ENCODE measurements at regions not wholly inside any gene's neighbourhood (a gene's known extent, or its start where the extent isn't known, plus 50 kb on each side); places are given as distances from the start of the nearest gene placed in this dataset.

DNA sequence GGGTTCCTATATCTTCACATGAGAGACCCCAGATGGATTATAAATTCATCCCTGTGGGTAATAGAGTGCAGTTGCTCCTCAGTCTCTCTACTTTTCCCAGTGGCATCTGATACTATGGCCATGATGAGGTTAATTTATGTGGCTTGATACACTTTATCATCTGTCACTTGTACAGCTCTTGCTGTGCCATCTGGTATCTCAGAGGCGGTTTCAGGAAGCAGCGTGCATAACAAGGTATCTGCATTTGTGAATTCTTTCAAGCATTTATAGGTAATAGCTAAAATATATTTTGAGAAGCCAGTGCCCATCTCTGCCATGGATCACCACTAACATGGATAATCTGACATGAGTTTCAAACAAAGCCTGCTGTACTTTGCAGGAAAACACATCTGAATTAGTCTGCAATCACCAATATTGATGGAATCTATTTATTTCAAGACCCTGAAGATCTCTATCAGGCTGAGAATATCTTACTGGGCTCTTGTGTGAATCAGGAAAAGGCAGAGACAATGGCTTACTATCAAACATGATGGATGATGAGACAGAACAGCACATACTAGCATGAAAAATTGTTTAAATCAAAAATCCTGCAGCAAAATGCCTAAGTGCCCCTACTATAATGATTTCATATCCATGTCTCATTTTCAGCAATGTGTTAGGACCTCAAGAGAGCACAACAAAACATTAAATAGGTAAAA is 548.7 kb upstream of the MAP3K7 start:
- no peak overlapping the region for H3K9ac ChIP-seq (ENCODE audit: extremely low read depth, insufficient read length, low read length)
- H3K18ac ChIP-seq (ENCODE audit: insufficient read length, low read depth, low read length): no peak overlapping the region
- no peak overlapping the region for H3K4ac ChIP-seq (ENCODE audit: low read depth, low read length)
- H3T11ph ChIP-seq (ENCODE audit: low read length): no peak overlapping the region
- TF ChIP-seq, protein P1, sequence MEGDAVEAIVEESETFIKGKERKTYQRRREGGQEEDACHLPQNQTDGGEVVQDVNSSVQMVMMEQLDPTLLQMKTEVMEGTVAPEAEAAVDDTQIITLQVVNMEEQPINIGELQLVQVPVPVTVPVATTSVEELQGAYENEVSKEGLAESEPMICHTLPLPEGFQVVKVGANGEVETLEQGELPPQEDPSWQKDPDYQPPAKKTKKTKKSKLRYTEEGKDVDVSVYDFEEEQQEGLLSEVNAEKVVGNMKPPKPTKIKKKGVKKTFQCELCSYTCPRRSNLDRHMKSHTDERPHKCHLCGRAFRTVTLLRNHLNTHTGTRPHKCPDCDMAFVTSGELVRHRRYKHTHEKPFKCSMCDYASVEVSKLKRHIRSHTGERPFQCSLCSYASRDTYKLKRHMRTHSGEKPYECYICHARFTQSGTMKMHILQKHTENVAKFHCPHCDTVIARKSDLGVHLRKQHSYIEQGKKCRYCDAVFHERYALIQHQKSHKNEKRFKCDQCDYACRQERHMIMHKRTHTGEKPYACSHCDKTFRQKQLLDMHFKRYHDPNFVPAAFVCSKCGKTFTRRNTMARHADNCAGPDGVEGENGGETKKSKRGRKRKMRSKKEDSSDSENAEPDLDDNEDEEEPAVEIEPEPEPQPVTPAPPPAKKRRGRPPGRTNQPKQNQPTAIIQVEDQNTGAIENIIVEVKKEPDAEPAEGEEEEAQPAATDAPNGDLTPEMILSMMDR (conservative IDR thresholded peaks at IDR 0.05): no peak
- H2AK5ac ChIP-seq (ENCODE audit: insufficient read length, low read length): no peak overlapping the region
- Mint-ChIP-seq H3K4me1 (no peaks in the 10 kb centered on the region), H3K27ac (no peak overlapping the region), H3K9me3 (no peaks in the 10 kb centered on the region), H3K36me3 (ENCODE audit: insufficient read depth in 1 of 3, low read depth in 3 of 3) (no peaks in the 10 kb centered on the region), H3K27me3 (ENCODE audit: low read depth) (no peaks in the 10 kb centered on the region), H3K4me3 (no peak overlapping the region)
- no peaks in the 10 kb centered on the region for H3K23me2 ChIP-seq (ENCODE audit: insufficient read length, low read depth, low read length, poor library complexity, severe bottlenecking)
- H2BK20ac ChIP-seq (ENCODE audit: low read depth, low read length, poor library complexity, severe bottlenecking): no peak overlapping the region
- no peaks in the 10 kb centered on the region for H4K20me1 ChIP-seq (ENCODE audit: control insufficient read depth, insufficient read depth, insufficient read length)
- H3K27me3 ChIP-seq (ENCODE audit: insufficient read depth, low read length): no peaks in the 10 kb centered on the region
- no peak overlapping the region for H4K5ac ChIP-seq (ENCODE audit: insufficient read length, low read depth, low read length)
- H2BK5ac ChIP-seq (ENCODE audit: insufficient read length, low read length): no peak overlapping the region
- no peak for DNase-seq
- no peaks in the 10 kb centered on the region for H3K79me2 ChIP-seq (ENCODE audit: insufficient read depth, low read length)
- H3K79me1 ChIP-seq (ENCODE audit: insufficient read depth, low read depth, low read length, poor library complexity, severe bottlenecking): no peaks in the 10 kb centered on the region
- no peak overlapping the region for H2BK15ac ChIP-seq (ENCODE audit: low read depth, low read length)
- no peak overlapping the region for H3K14ac ChIP-seq (ENCODE audit: insufficient read depth, low read length)
- H4K91ac ChIP-seq (ENCODE audit: insufficient read length, low read depth, low read length): no peak overlapping the region
- H3K4me2 ChIP-seq (ENCODE audit: insufficient read depth, insufficient read length, low read length): no peak overlapping the region
- no peaks in the 10 kb centered on the region for H3K9me3 ChIP-seq (ENCODE audit: control insufficient read depth, low read depth, low read length)
- no peak overlapping the region for H2BK12ac ChIP-seq (ENCODE audit: insufficient read length, low read depth, low read length)
- H3K23ac ChIP-seq (ENCODE audit: insufficient read length, low read depth, low read length): no peak overlapping the region
- H3K27ac ChIP-seq (ENCODE audit: insufficient read length, low read depth, low read length): no peak overlapping the region
- H4K8ac ChIP-seq (replicated peaks; ENCODE audit: insufficient read length, low read depth, low read length): no peak overlapping the region
- no peak overlapping the region for H2BK120ac ChIP-seq (ENCODE audit: low read depth, low read length, poor library complexity, severe bottlenecking)
- no peaks in the 10 kb centered on the region for H3K4me1 ChIP-seq (ENCODE audit: insufficient read depth, low read length)
- WGBS (ENCODE audit: extremely low coverage, insufficient read length, low lambda C conversion rate): no CpG with 5 or more reads among the region's 2 CpGs
- no peak overlapping the region for H3K56ac ChIP-seq (ENCODE audit: insufficient read length, low read depth, low read length)
- no peak overlapping the region for H2AFZ ChIP-seq (ENCODE audit: low read length)

All from H9 (cell line).